Kidney (tissue), 13 donors: ENCODE measurements at regions not wholly inside any gene's neighbourhood (a gene's known extent, or its start where the extent isn't known, plus 50 kb on each side); places are given as distances from the start of the nearest gene placed in this dataset.

Experiments
- DNase-seq, 5 donors: peaks; one replicate each; pipeline ENCODE4 v3.0.0-alpha.2; 2013 to 2020
- FAIRE-seq: peaks from 2 replicates; lab custom pipeline; 2012; peaks lifted over from hg19 to GRCh38; lab: Jason Lieb, UNC
- H3K27ac ChIP-seq, 2 donors: one replicate each; pipeline ENCODE4 v1.7.0; 2013; ENCODE audit warnings: low read depth in 2 of 2, low read length in 2 of 2, inconsistent platforms in 1 of 2
- H3K27me3 ChIP-seq: one replicate; pipeline ENCODE4 v1.7.1; 2013; ENCODE audit warnings: low read length, inconsistent platforms; ENCODE audit not compliant: control insufficient read depth, insufficient read depth
- H3K36me3 ChIP-seq, 3 donors: one replicate each; pipeline versions ENCODE4 v1.7.0 to v1.7.1; 2013; ENCODE audit warnings: low read length in 3 of 3, control low read depth in 1 of 3, inconsistent platforms in 1 of 3; ENCODE audit not compliant: insufficient read depth in 3 of 3, control insufficient read depth in 2 of 3
- H3K4me1 ChIP-seq, 3 donors: one replicate each; pipeline versions ENCODE4 v1.7.0 to v1.7.1; 2013; ENCODE audit warnings: low read length in 3 of 3, inconsistent platforms in 1 of 3, low read depth in 1 of 3; ENCODE audit not compliant: control insufficient read depth in 2 of 3, insufficient read depth in 2 of 3
- H3K4me3 ChIP-seq, 3 donors: one replicate each; pipeline versions ENCODE4 v1.7.0 to v1.8.1; 2013; ENCODE audit warnings: low read length in 3 of 3, control low read depth in 1 of 3, inconsistent platforms in 1 of 3
- H3K9ac ChIP-seq, 3 donors: one replicate each; pipeline versions ENCODE4 v1.7.0 to v1.7.1; 2013; ENCODE audit warnings: low read length in 3 of 3, control low read depth in 1 of 3, inconsistent platforms in 1 of 3
- H3K9me3 ChIP-seq, 3 donors: one replicate each; pipeline versions ENCODE4 v1.7.0 to v1.7.1; 2013; ENCODE audit warnings: low read length in 3 of 3, control low read depth in 1 of 3, inconsistent platforms in 1 of 3; ENCODE audit not compliant: control insufficient read depth in 2 of 3, insufficient read depth in 1 of 3
- intact Hi-C: fragments of 100-400 bp; cut with DNase I; formaldehyde crosslinking; loops from one replicate; pipeline ENCODE4 v1.11.1; 2022
- TF ChIP-seq, protein P1 (sequence below): IDR thresholded peaks from 3 replicates; pipeline ENCODE4 v1.5.1; 2012; ENCODE audit warnings: mild to moderate bottlenecking, moderate library complexity, borderline replicate concordance; ENCODE audit not compliant: insufficient read depth; ENCODE audit errors: extremely low read depth
- donor health status: control.
- donor health status: control.
- donor health status: control.
- donor health status: control.
- donor health status: control.
- donor health status: DM: yes; HTN: yes; CAD: no.
- donor health status: Normal renal cell carcinoma (clear cell type).

DNA sequence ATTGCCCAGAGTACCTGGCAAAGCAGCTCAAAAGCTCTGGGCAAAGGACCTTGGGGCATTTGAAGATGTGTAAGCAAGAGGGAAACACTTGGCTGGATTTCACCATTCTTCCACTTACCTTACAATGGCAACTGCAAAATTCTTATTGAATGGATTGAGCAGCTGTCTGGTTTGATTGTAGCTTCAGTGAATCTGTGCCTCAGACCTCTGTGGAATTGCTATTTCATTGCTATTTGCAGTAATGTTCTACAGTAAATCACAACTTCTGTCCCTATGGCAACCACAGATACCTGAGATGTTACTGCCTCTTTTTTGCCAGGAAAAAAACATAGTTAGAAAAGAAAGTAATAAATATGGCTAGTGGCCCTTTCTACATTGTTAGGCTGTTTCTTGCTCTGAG lies 519.5 kb downstream of the SUCLA2 start:
- DNase-seq = no peak
- no peak for FAIRE-seq
- no peaks in the 10 kb centered on the region for H3K9me3 ChIP-seq
- H3K9ac ChIP-seq = no peak overlapping the region
- TF ChIP-seq, protein P1, sequence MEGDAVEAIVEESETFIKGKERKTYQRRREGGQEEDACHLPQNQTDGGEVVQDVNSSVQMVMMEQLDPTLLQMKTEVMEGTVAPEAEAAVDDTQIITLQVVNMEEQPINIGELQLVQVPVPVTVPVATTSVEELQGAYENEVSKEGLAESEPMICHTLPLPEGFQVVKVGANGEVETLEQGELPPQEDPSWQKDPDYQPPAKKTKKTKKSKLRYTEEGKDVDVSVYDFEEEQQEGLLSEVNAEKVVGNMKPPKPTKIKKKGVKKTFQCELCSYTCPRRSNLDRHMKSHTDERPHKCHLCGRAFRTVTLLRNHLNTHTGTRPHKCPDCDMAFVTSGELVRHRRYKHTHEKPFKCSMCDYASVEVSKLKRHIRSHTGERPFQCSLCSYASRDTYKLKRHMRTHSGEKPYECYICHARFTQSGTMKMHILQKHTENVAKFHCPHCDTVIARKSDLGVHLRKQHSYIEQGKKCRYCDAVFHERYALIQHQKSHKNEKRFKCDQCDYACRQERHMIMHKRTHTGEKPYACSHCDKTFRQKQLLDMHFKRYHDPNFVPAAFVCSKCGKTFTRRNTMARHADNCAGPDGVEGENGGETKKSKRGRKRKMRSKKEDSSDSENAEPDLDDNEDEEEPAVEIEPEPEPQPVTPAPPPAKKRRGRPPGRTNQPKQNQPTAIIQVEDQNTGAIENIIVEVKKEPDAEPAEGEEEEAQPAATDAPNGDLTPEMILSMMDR = no peak
- H3K4me3 ChIP-seq = no peak overlapping the region
- no peak overlapping the region for H3K27ac ChIP-seq
- intact Hi-C loops = no loop called here
- H3K4me1 ChIP-seq = no peaks in the 10 kb centered on the region
- H3K36me3 ChIP-seq = no peaks in the 10 kb centered on the region
- no peaks in the 10 kb centered on the region for H3K27me3 ChIP-seq

DNA sequence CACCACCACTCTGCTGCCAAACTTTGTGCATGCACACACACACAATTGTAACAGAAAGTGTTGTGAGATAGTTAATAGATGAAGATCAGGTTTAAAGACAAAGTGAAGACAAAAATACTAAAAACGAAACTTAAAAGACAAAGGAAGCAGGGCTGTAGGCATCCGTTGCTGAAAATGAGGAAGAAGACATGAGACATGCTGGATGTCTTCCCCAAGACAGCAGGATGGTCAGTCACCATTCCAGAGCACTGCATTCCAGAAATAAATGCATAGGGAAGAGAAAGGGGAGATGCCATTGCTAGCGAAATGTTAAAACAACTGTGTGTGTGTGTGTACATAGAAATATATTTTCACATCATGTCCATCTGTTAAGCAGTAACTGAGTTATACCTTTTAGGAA lies 520.1 kb downstream of the SUCLA2 start:
- DNase-seq (no peak), FAIRE-seq (no peak)
- Histone ChIP-seq H3K27ac (no peak overlapping the region), H3K27me3 (no peaks in the 10 kb centered on the region), H3K9me3 (no peaks in the 10 kb centered on the region), H3K4me1 (no peaks in the 10 kb centered on the region), H3K36me3 (no peaks in the 10 kb centered on the region), H3K9ac (no peak overlapping the region), H3K4me3 (no peak overlapping the region)
- TF ChIP-seq, protein P1 = no peak
- intact Hi-C loops = no loop called here

DNA sequence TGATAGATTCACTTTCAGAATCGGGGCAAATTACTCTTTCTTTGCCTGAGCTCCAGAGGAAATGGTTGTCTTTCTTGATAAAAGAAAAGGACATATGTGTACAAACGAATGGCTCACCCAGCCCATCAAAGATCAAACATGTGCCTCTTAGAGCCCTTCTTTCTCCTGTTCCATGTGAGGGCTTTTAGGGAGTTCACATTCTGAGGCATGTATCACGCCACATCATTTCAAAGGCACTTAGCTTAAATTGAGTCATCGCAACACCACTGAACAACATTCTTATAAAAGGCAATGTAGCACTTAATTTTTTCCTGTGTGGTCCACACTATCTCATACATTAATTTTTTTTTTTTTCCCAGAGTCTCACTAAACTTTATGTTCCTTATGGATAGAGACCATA lies 521.0 kb downstream of the SUCLA2 start:
- Histone ChIP-seq H3K27me3 (no peaks in the 10 kb centered on the region), H3K9me3 (no peaks in the 10 kb centered on the region), H3K4me3 (no peak overlapping the region), H3K36me3 (no peaks in the 10 kb centered on the region), H3K4me1 (no peaks in the 10 kb centered on the region), H3K27ac (no peak overlapping the region), H3K9ac (no peak overlapping the region)
- no peak for DNase-seq
- no peak for FAIRE-seq
- TF ChIP-seq, protein P1 = no peak
- intact Hi-C loops = no loop called here

DNA sequence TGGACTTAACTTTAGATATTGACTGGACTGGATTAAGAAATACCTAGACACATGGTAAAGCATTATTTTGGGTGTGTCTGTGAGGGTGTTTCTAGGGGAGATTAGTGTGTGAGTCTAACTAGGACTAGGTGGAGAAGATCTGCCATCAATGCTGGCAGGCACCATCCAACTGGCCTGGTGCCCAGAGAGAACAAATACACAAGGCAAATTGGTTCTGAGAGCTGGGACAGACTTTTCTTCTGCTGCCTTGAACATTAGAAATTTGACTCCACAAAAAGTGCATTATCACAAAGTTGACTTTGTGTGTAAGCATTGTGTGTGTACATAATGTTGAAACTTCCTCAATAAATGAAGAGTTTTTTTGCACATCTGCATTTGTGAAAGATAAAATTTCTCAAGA lies 522.1 kb downstream of the SUCLA2 start:
- FAIRE-seq (no peak), DNase-seq (no peak)
- TF ChIP-seq, protein P1 = no peak
- Histone ChIP-seq H3K36me3 (no peaks in the 10 kb centered on the region), H3K4me1 (no peaks in the 10 kb centered on the region), H3K4me3 (no peak overlapping the region), H3K27ac (no peak overlapping the region), H3K9me3 (no peaks in the 10 kb centered on the region), H3K9ac (no peak overlapping the region), H3K27me3 (no peaks in the 10 kb centered on the region)
- intact Hi-C loops = no loop called here
